ENCODE measurements at regions not wholly inside any gene's neighbourhood (a gene's known extent, or its start where the extent isn't known, plus 50 kb on each side); places are given as distances from the start of the nearest gene placed in this dataset.

DNA sequence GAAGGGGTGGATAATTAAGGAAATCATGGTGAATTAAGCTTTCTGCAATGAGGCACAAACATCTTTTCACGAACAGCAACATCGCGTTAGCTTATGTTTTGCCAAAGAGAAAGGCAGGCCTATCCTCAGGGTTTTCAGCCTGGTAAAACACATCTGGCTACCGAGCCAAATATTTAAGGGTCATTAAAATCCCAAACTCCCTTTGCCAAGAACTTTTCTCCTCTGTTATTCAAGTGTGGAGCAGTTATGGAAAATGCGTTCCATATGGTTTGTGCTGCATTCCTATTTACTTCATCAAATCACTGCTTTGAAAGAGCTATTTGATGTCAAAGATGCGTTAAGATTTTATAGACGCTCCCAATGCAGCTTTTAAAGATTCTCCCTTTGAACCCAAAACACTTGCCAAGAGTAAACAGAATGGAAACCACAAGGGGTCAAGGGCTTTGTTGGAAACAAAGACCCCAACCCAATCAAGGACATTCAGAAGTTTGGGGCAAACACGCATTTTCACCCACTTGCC is 308.3 kb upstream of the CDH5 start:
- Mint-ChIP-seq H3K4me1 (no peaks in the 10 kb centered on the region), H3K27ac (no peak overlapping the region), H3K27me3 (peaks cover 0 to 36% (median 21%) of the 10 kb centered on the region in 5 donors), H3K4me3 (no peak overlapping the region), H3K9me3 (peaks cover 0 to 6% (median 0%) of the 10 kb centered on the region in 11 donors), H3K36me3 (no peaks in the 10 kb centered on the region)
- H3K36me3 ChIP-seq (ENCODE audit: control insufficient read depth in 2 of 3, insufficient read depth in 3 of 3, low read length in 3 of 3) = no peaks in the 10 kb centered on the region
- H3K4me3 ChIP-seq (ENCODE audit: low read length) = no peak overlapping the region
- intact Hi-C loops (cut with micrococcal nuclease) = no loop called here
- H3K27me3 ChIP-seq (ENCODE audit: control insufficient read depth in 2 of 2, insufficient read depth in 2 of 2, low read length in 2 of 2) = no peaks in the 10 kb centered on the region
- no peak overlapping the region for H3K27ac ChIP-seq (ENCODE audit: low read depth, low read length)
- ChIA-PET CTCF (no interaction called here), POLR2A (no interaction called here)
- ATAC-seq (no peak), DNase-seq (no peak)
- H3K9me3 ChIP-seq (ENCODE audit: control insufficient read depth in 2 of 3, low read length in 3 of 3) = no peaks in the 10 kb centered on the region
- no peaks in the 10 kb centered on the region for H3K4me1 ChIP-seq (ENCODE audit: control insufficient read depth in 2 of 2, insufficient read depth in 2 of 2, low read length in 2 of 2)

DNA sequence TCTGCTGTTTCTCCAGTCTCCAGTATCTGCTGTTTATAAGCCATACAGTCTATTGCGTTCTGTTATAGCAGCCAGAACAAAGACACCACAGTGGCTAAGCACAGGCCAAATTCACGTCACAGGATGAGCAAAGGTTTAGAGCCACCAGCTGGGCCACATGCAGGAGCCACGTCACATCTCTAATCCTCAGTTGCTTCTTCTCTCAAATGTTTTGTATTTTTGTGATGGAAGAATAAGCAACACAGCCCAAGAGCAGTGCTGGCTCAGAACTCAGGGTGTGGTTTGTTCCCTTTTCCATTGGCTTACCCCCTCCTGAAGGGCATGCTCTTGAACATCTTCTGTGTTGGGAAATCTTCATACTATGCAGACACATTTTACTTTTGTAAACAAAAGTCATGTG is 309.4 kb upstream of the CDH5 start:
- ChIA-PET CTCF (no interaction called here), POLR2A (no interaction called here)
- Mint-ChIP-seq H3K27ac (no peak overlapping the region), H3K36me3 (no peaks in the 10 kb centered on the region), H3K27me3 (peaks cover 0 to 36% (median 13%) of the 10 kb centered on the region in 5 donors), H3K4me1 (no peaks in the 10 kb centered on the region), H3K9me3 (peaks cover 0 to 6% (median 0%) of the 10 kb centered on the region in 11 donors), H3K4me3 (no peak overlapping the region)
- Histone ChIP-seq H3K9me3 (ENCODE audit: control insufficient read depth in 2 of 3, low read length in 3 of 3) (no peaks in the 10 kb centered on the region), H3K27ac (ENCODE audit: low read depth, low read length) (no peak overlapping the region), H3K36me3 (ENCODE audit: control insufficient read depth in 2 of 3, insufficient read depth in 3 of 3, low read length in 3 of 3) (no peaks in the 10 kb centered on the region), H3K4me1 (ENCODE audit: control insufficient read depth in 2 of 2, insufficient read depth in 2 of 2, low read length in 2 of 2) (no peaks in the 10 kb centered on the region), H3K4me3 (ENCODE audit: low read length) (no peak overlapping the region), H3K27me3 (ENCODE audit: control insufficient read depth in 2 of 2, insufficient read depth in 2 of 2, low read length in 2 of 2) (no peaks in the 10 kb centered on the region)
- DNase-seq (no peak), ATAC-seq (no peak)
- intact Hi-C loops (cut with micrococcal nuclease) = no loop called here

DNA sequence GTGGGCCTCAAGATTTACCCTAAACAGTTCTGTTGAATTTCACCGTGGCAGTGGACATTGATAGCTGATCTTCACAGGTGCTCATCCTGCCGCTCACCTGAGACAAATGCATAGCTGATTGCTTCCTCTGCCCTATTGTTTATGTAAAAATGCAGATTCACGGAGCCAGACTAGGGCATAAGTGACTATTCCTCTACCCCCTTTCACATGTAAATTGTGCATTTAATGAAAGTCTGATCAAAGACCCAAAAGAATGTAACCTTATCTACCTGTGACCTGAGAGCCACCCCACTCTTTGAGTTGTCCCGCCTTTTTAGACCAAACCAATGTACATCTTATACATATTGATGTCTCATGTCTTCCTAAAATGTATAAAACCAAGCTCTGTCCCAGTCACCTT is 312.4 kb upstream of the CDH5 start:
- DNase-seq = no peak
- POLR2A ChIA-PET = no interaction called here
- no peak overlapping the region for H3K27ac Mint-ChIP-seq
- Histone ChIP-seq H3K27me3 (ENCODE audit: control insufficient read depth in 2 of 2, insufficient read depth in 2 of 2, low read length in 2 of 2) (no peaks in the 10 kb centered on the region), H3K4me3 (ENCODE audit: low read length) (no peak overlapping the region), H3K9me3 (ENCODE audit: control insufficient read depth in 2 of 3, low read length in 3 of 3) (no peaks in the 10 kb centered on the region), H3K4me1 (ENCODE audit: control insufficient read depth in 2 of 2, insufficient read depth in 2 of 2, low read length in 2 of 2) (no peaks in the 10 kb centered on the region), H3K36me3 (ENCODE audit: control insufficient read depth in 2 of 3, insufficient read depth in 3 of 3, low read length in 3 of 3) (no peaks in the 10 kb centered on the region), H3K27ac (ENCODE audit: low read depth, low read length) (no peak overlapping the region)
- H3K4me3 Mint-ChIP-seq = no peak overlapping the region
- H3K4me1 Mint-ChIP-seq = no peaks in the 10 kb centered on the region
- intact Hi-C loops (cut with micrococcal nuclease) = no loop called here
- H3K36me3 Mint-ChIP-seq = no peaks in the 10 kb centered on the region
- H3K9me3 Mint-ChIP-seq = peaks cover 0 to 2% (median 0%) of the 10 kb centered on the region in 11 donors
- H3K27me3 Mint-ChIP-seq = peaks cover 0 to 12% (median 4%) of the 10 kb centered on the region in 5 donors
- ATAC-seq = no peak
- CTCF ChIA-PET = no interaction called here

DNA sequence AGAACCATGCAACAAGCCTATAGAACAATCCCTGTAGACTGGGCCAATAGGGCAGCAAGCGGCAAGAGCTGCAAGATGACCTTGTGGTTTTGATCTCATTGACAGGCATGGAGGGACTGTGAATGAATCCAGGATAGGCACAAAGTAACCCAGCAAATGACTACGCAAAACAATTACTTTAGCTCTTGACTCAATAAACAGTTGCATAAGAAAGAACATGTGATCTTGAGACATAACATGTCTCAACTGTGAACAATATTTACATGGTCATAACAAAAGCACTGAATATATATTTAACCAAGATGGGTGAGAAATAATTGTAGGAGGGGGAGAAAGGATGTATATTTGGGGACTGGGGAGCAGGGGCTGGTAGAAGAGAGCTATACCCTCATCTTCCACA is 313.7 kb upstream of the CDH5 start:
- Histone ChIP-seq H3K4me3 (ENCODE audit: low read length) (no peak overlapping the region), H3K9me3 (ENCODE audit: control insufficient read depth in 2 of 3, low read length in 3 of 3) (no peaks in the 10 kb centered on the region), H3K27ac (ENCODE audit: low read depth, low read length) (no peak overlapping the region), H3K4me1 (ENCODE audit: control insufficient read depth in 2 of 2, insufficient read depth in 2 of 2, low read length in 2 of 2) (no peaks in the 10 kb centered on the region), H3K27me3 (ENCODE audit: control insufficient read depth in 2 of 2, insufficient read depth in 2 of 2, low read length in 2 of 2) (no peaks in the 10 kb centered on the region), H3K36me3 (ENCODE audit: control insufficient read depth in 2 of 3, insufficient read depth in 3 of 3, low read length in 3 of 3) (no peaks in the 10 kb centered on the region)
- ChIA-PET CTCF (interaction anchor here (0.6 kb wide), 1 partner anchor 56 kb away, joined by 3 read pairs; no protein-coding TSS in a partner anchor), POLR2A (no interaction called here)
- H3K27ac Mint-ChIP-seq = no peak overlapping the region
- DNase-seq (no peak), ATAC-seq (no peak)
- H3K4me3 Mint-ChIP-seq = no peak overlapping the region
- intact Hi-C loops (cut with micrococcal nuclease) = no loop called here
- no peaks in the 10 kb centered on the region for H3K36me3 Mint-ChIP-seq
- H3K9me3 Mint-ChIP-seq = peaks cover 0 to 9% (median 0%) of the 10 kb centered on the region in 11 donors
- H3K4me1 Mint-ChIP-seq = no peaks in the 10 kb centered on the region
- peaks cover 0 to 13% (median 5%) of the 10 kb centered on the region in 5 donors for H3K27me3 Mint-ChIP-seq

- no peak overlapping the region for H3K27ac ChIP-seq (ENCODE audit: low read depth, low read length)
- H3K4me1 Mint-ChIP-seq = no peaks in the 10 kb centered on the region
- DNase-seq (no peak), ATAC-seq (no peak)
- H3K27me3 ChIP-seq (ENCODE audit: control insufficient read depth in 2 of 2, insufficient read depth in 2 of 2, low read length in 2 of 2) = no peaks in the 10 kb centered on the region
- intact Hi-C loops (cut with micrococcal nuclease) = no loop called here
- H3K36me3 ChIP-seq (ENCODE audit: control insufficient read depth in 2 of 3, insufficient read depth in 3 of 3, low read length in 3 of 3) = no peaks in the 10 kb centered on the region
- H3K36me3 Mint-ChIP-seq = no peaks in the 10 kb centered on the region
- ChIA-PET POLR2A (no interaction called here), CTCF (no interaction called here)
- no peaks in the 10 kb centered on the region for H3K9me3 ChIP-seq (ENCODE audit: control insufficient read depth in 2 of 3, low read length in 3 of 3)
- peaks cover 0 to 12% (median 10%) of the 10 kb centered on the region in 5 donors for H3K27me3 Mint-ChIP-seq
- H3K4me1 ChIP-seq (ENCODE audit: control insufficient read depth in 2 of 2, insufficient read depth in 2 of 2, low read length in 2 of 2) = no peaks in the 10 kb centered on the region
- H3K4me3 Mint-ChIP-seq = no peak overlapping the region
- H3K27ac Mint-ChIP-seq = no peak overlapping the region
- H3K9me3 Mint-ChIP-seq = peaks cover 0 to 9% (median 0%) of the 10 kb centered on the region in 11 donors
- no peak overlapping the region for H3K4me3 ChIP-seq (ENCODE audit: low read length)
Observed at GRCh38 chr16:66050991-66051390, 315.5 kb upstream of the CDH5 start.

- H3K27me3 Mint-ChIP-seq = peaks cover 0 to 15% (median 6%) of the 10 kb centered on the region in 5 donors
- H3K27ac Mint-ChIP-seq = no peak overlapping the region
- Histone ChIP-seq H3K27me3 (ENCODE audit: control insufficient read depth in 2 of 2, insufficient read depth in 2 of 2, low read length in 2 of 2) (no peaks in the 10 kb centered on the region), H3K27ac (ENCODE audit: low read depth, low read length) (no peak overlapping the region), H3K9me3 (ENCODE audit: control insufficient read depth in 2 of 3, low read length in 3 of 3) (no peaks in the 10 kb centered on the region), H3K4me3 (ENCODE audit: low read length) (no peak overlapping the region), H3K36me3 (ENCODE audit: control insufficient read depth in 2 of 3, insufficient read depth in 3 of 3, low read length in 3 of 3) (no peaks in the 10 kb centered on the region), H3K4me1 (ENCODE audit: control insufficient read depth in 2 of 2, insufficient read depth in 2 of 2, low read length in 2 of 2) (no peaks in the 10 kb centered on the region)
- ATAC-seq (no peak), DNase-seq (no peak)
- ChIA-PET POLR2A (no interaction called here), CTCF (no interaction called here)
- peaks cover 0 to 9% (median 0%) of the 10 kb centered on the region in 11 donors for H3K9me3 Mint-ChIP-seq
- intact Hi-C loops (cut with micrococcal nuclease) = no loop called here
- no peaks in the 10 kb centered on the region for H3K4me1 Mint-ChIP-seq
- H3K4me3 Mint-ChIP-seq = no peak overlapping the region
- no peaks in the 10 kb centered on the region for H3K36me3 Mint-ChIP-seq
Observed at GRCh38 chr16:66049865-66050264, 316.6 kb upstream of the CDH5 start.

GRCh38 chr16:66045626-66046025 is 320.9 kb upstream of the CDH5 start:
- Mint-ChIP-seq H3K4me3 (no peak overlapping the region), H3K9me3 (peaks cover 0 to 10% (median 0%) of the 10 kb centered on the region in 11 donors), H3K27me3 (peaks cover 0 to 26% (median 9%) of the 10 kb centered on the region in 5 donors), H3K27ac (no peak overlapping the region), H3K36me3 (no peaks in the 10 kb centered on the region), H3K4me1 (no peaks in the 10 kb centered on the region)
- no peaks in the 10 kb centered on the region for H3K9me3 ChIP-seq (ENCODE audit: control insufficient read depth in 2 of 3, low read length in 3 of 3)
- ATAC-seq (no peak), DNase-seq (no peak)
- H3K4me1 ChIP-seq (ENCODE audit: control insufficient read depth in 2 of 2, insufficient read depth in 2 of 2, low read length in 2 of 2) = no peaks in the 10 kb centered on the region
- no peaks in the 10 kb centered on the region for H3K27me3 ChIP-seq (ENCODE audit: control insufficient read depth in 2 of 2, insufficient read depth in 2 of 2, low read length in 2 of 2)
- intact Hi-C loops (cut with micrococcal nuclease) = no loop called here
- no peak overlapping the region for H3K4me3 ChIP-seq (ENCODE audit: low read length)
- no peaks in the 10 kb centered on the region for H3K36me3 ChIP-seq (ENCODE audit: control insufficient read depth in 2 of 3, insufficient read depth in 3 of 3, low read length in 3 of 3)
- ChIA-PET CTCF (no interaction called here), POLR2A (no interaction called here)
- no peak overlapping the region for H3K27ac ChIP-seq (ENCODE audit: low read depth, low read length)

All from naive thymus-derived CD4-positive, alpha-beta T cell (primary cell).